Keratinocyte (primary cell): ENCODE measurements at regions not wholly inside any gene's neighbourhood (a gene's known extent, or its start where the extent isn't known, plus 50 kb on each side); places are given as distances from the start of the nearest gene placed in this dataset.

Source experiments
- DNase-seq: peaks from one replicate; pipeline ENCODE4 v3.0.0-alpha.2; 2011; ENCODE audit warnings: low read depth, missing footprints, low spot score
- FAIRE-seq: peaks from 2 replicates; lab custom pipeline; 2011; peaks lifted over from hg19 to GRCh38; lab: Jason Lieb, UNC
- H2AFZ ChIP-seq: 2 replicates; pipeline ENCODE4 v1.6.0; 2012; ENCODE audit warnings: low read length, control low read depth, inconsistent platforms; ENCODE audit not compliant: control insufficient read depth
- H3K27ac ChIP-seq: 2 replicates; pipeline ENCODE4 v1.5.1; 2011; ENCODE audit warnings: low read length; ENCODE audit not compliant: control insufficient read depth, insufficient read depth
- H3K27me3 ChIP-seq: 3 replicates; pipeline ENCODE4 v1.6.0; 2011; ENCODE audit warnings: low read length; ENCODE audit not compliant: control insufficient read depth, insufficient read depth; ENCODE audit errors: extremely low read depth
- H3K36me3 ChIP-seq, 2 experiments: 2 replicates in 1 of 2; 3 replicates in 1 of 2; pipeline ENCODE4 v1.5.1; 2011; ENCODE audit warnings: low read length in 2 of 2, mild to moderate bottlenecking in 1 of 2; ENCODE audit not compliant: control insufficient read depth in 2 of 2, insufficient read depth in 2 of 2; ENCODE audit errors: extremely low read depth in 1 of 2
- H3K4me1 ChIP-seq: 3 replicates; pipeline ENCODE4 v1.5.1; 2011; ENCODE audit warnings: low read length; ENCODE audit not compliant: control insufficient read depth, insufficient read depth; ENCODE audit errors: extremely low read depth
- H3K4me2 ChIP-seq: 3 replicates; pipeline ENCODE4 v1.6.0; 2011; ENCODE audit warnings: low read depth, low read length; ENCODE audit not compliant: control insufficient read depth, insufficient read depth; ENCODE audit errors: extremely low read depth
- H3K4me3 ChIP-seq, 3 experiments: fragments of 200-600 bp in 1 of 3; sonication (generic) in 1 of 3; 2 replicates in 2 of 3; 3 replicates in 1 of 3; pipeline ENCODE4 v1.5.1; 2011 to 2016; ENCODE audit warnings: low read length in 3 of 3, mild to moderate bottlenecking in 3 of 3, control low read depth in 2 of 3, inconsistent platforms in 1 of 3, low read depth in 1 of 3, mixed read lengths in 1 of 3, mixed run types in 1 of 3, moderate library complexity in 1 of 3; ENCODE audit not compliant: control insufficient read depth in 2 of 3, insufficient read depth in 2 of 3; ENCODE audit errors: extremely low read depth in 1 of 3
- H3K79me2 ChIP-seq: 2 replicates; pipeline ENCODE4 v1.6.0; 2012; ENCODE audit warnings: low read length; ENCODE audit not compliant: control insufficient read depth, insufficient read depth
- H3K9ac ChIP-seq: 3 replicates; pipeline ENCODE4 v1.6.0; 2011; ENCODE audit warnings: low read length; ENCODE audit not compliant: control insufficient read depth, insufficient read depth; ENCODE audit errors: extremely low read depth
- H3K9me1 ChIP-seq: 3 replicates; pipeline ENCODE4 v1.6.0; 2011; ENCODE audit warnings: low read length; ENCODE audit not compliant: control insufficient read depth, insufficient read depth; ENCODE audit errors: extremely low read depth
- H3K9me3 ChIP-seq: 2 replicates; pipeline ENCODE4 v1.5.1; 2012; ENCODE audit warnings: low read depth, low read length; ENCODE audit not compliant: control insufficient read depth
- H4K20me1 ChIP-seq: 3 replicates; pipeline ENCODE4 v1.6.0; 2011; ENCODE audit warnings: low read length; ENCODE audit not compliant: control insufficient read depth, insufficient read depth; ENCODE audit errors: extremely low read depth
- EZH2 ChIP-seq: IDR thresholded peaks from one replicate; pipeline ENCODE4 v1.6.1; 2012; ENCODE audit warnings: inconsistent platforms, mild to moderate bottlenecking, low read length, moderate library complexity
- dilution Hi-C: fragments of 300-500 bp; cut with MboI; formaldehyde crosslinking; loops from one replicate; pipeline ENCODE4 v1.7.0; 2020; ENCODE audit warnings: low sequenced_read_pairs; ENCODE audit not compliant: extremely low pct_ligation_motif_present
- TF ChIP-seq, protein P1 (sequence below), 3 experiments: IDR thresholded peaks in 1 of 3; conservative IDR thresholded peaks in 1 of 3; optimal IDR thresholded peaks in 1 of 3; 2 replicates in 2 of 3; 3 replicates in 1 of 3; pipeline versions ENCODE3 to v1.5.1; 2011; ENCODE audit warnings: low read length in 3 of 3, mild to moderate bottlenecking in 3 of 3, moderate library complexity in 2 of 3, control low read depth in 1 of 3, inconsistent platforms in 1 of 3; ENCODE audit not compliant: insufficient read depth in 2 of 3; ENCODE audit errors: extremely low read depth in 1 of 3

GRCh38 chr21:19908390-19908789 is 1089.8 kb upstream of the NCAM2 start:
- no peaks in the 10 kb centered on the region for H3K27me3 ChIP-seq
- no peak overlapping the region for H3K4me2 ChIP-seq
- TF ChIP-seq, protein P1, sequence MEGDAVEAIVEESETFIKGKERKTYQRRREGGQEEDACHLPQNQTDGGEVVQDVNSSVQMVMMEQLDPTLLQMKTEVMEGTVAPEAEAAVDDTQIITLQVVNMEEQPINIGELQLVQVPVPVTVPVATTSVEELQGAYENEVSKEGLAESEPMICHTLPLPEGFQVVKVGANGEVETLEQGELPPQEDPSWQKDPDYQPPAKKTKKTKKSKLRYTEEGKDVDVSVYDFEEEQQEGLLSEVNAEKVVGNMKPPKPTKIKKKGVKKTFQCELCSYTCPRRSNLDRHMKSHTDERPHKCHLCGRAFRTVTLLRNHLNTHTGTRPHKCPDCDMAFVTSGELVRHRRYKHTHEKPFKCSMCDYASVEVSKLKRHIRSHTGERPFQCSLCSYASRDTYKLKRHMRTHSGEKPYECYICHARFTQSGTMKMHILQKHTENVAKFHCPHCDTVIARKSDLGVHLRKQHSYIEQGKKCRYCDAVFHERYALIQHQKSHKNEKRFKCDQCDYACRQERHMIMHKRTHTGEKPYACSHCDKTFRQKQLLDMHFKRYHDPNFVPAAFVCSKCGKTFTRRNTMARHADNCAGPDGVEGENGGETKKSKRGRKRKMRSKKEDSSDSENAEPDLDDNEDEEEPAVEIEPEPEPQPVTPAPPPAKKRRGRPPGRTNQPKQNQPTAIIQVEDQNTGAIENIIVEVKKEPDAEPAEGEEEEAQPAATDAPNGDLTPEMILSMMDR (optimal IDR thresholded peaks at IDR 0.05 in 1 of 3, IDR thresholded peaks at IDR 0.05 in 1 of 3, conservative IDR thresholded peaks at IDR 0.05 in 1 of 3; ENCODE audit: extremely low read depth in 1 of 3, insufficient read depth in 2 of 3, low read length in 3 of 3), result no peak
- TF ChIP-seq EZH2, result no peak
- peaks cover 7% of the 10 kb centered on the region for H3K9me3 ChIP-seq
- no peak overlapping the region for H3K9ac ChIP-seq
- no peaks in the 10 kb centered on the region for H3K4me1 ChIP-seq
- no peaks in the 10 kb centered on the region for H3K36me3 ChIP-seq
- FAIRE-seq (no peak), DNase-seq (no peak)
- H3K9me1 ChIP-seq, result no peaks in the 10 kb centered on the region
- H3K4me3 ChIP-seq, result no peak overlapping the region
- H3K79me2 ChIP-seq, result no peaks in the 10 kb centered on the region
- no peak overlapping the region for H3K27ac ChIP-seq
- H4K20me1 ChIP-seq, result no peaks in the 10 kb centered on the region
- dilution Hi-C loops, result no loop called here
- no peak overlapping the region for H2AFZ ChIP-seq

DNA sequence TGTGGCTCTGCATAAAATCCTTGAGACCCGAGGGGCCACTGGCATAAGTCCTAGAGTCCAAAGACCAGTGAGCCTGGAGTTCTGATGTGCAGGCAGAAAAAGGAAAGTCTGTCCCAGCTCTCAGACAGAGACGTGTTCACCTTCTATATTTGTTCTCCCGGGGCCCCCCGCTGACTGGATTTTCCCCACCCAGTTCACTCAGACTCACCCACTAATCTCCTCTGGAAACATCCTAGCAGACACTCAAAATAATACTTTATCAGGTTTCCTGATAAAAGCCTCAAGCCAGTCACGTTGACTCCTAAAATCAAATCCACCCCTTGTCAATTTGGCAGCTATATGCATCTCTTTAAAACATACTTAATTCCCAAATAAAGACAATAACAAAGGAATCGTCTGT is 1084.2 kb upstream of the NCAM2 start:
- H3K9me3 ChIP-seq, result peaks cover 7% of the 10 kb centered on the region
- no peaks in the 10 kb centered on the region for H3K9me1 ChIP-seq
- no peaks in the 10 kb centered on the region for H4K20me1 ChIP-seq
- no peaks in the 10 kb centered on the region for H3K79me2 ChIP-seq
- H3K27me3 ChIP-seq, result no peaks in the 10 kb centered on the region
- no peak overlapping the region for H3K4me3 ChIP-seq
- H3K4me2 ChIP-seq, result no peak overlapping the region
- no peak overlapping the region for H3K9ac ChIP-seq
- no peak overlapping the region for H2AFZ ChIP-seq
- H3K4me1 ChIP-seq, result no peaks in the 10 kb centered on the region
- FAIRE-seq, result no peak
- no peaks in the 10 kb centered on the region for H3K36me3 ChIP-seq
- dilution Hi-C loops, result no loop called here
- TF ChIP-seq, protein P1 (optimal IDR thresholded peaks at IDR 0.05 in 1 of 3, IDR thresholded peaks at IDR 0.05 in 1 of 3, conservative IDR thresholded peaks at IDR 0.05 in 1 of 3; ENCODE audit: extremely low read depth in 1 of 3, insufficient read depth in 2 of 3, low read length in 3 of 3), result no peak
- TF ChIP-seq EZH2, result no peak
- H3K27ac ChIP-seq, result no peak overlapping the region
- DNase-seq, result no peak
